ENCODE measurements at regions not wholly inside any gene's neighbourhood (a gene's known extent, or its start where the extent isn't known, plus 50 kb on each side); places are given as distances from the start of the nearest gene placed in this dataset.
A peak's percentile ranks its signal among the peaks of the same experiment; 100 is the strongest.

GRCh38 chr9:94159069-94159939 is 75.0 kb downstream of the PTPDC1 start:
- DNase-seq = no peak

GRCh38 chr9:94160594-94161501 is 76.6 kb downstream of the PTPDC1 start:
- DNase-seq = no peak

GRCh38 chr9:94161673-94162072 is 77.4 kb downstream of the PTPDC1 start:
- DNase-seq = no peak

- DNase-seq = no peak
Measured at GRCh38 chr9:94164806-94165549, 80.7 kb downstream of the PTPDC1 start.

GRCh38 chr9:94165592-94166235 is 81.5 kb downstream of the PTPDC1 start:
- DNase-seq = peak; percentile 97

- DNase-seq = peak; percentile 96
Measured at GRCh38 chr9:94166236-94166975, 82.1 kb downstream of the PTPDC1 start.

GRCh38 chr9:94166976-94167346 is 82.7 kb downstream of the PTPDC1 start:
- DNase-seq = no peak

- no peak for DNase-seq
Measured at GRCh38 chr9:94167376-94167890, 83.2 kb downstream of the PTPDC1 start.

GRCh38 chr9:94168203-94169000 is 84.1 kb downstream of the PTPDC1 start:
- DNase-seq = no peak

- DNase-seq = no peak
Measured at GRCh38 chr9:94169968-94170367, 85.7 kb downstream of the PTPDC1 start.

- DNase-seq = peak; percentile 53
Measured at GRCh38 chr9:94173632-94174031, 85.5 kb upstream of the ZNF169 start.

- no peak for DNase-seq
Measured at GRCh38 chr9:94174164-94174563, 84.9 kb upstream of the ZNF169 start.

GRCh38 chr9:94175669-94176068 is 83.4 kb upstream of the ZNF169 start:
- no peak for DNase-seq

GRCh38 chr9:94176608-94177007 is 82.5 kb upstream of the ZNF169 start:
- no peak for DNase-seq

- no peak for DNase-seq
Measured at GRCh38 chr9:94178927-94179326, 80.2 kb upstream of the ZNF169 start.

GRCh38 chr9:94181408-94182181 is 77.5 kb upstream of the ZNF169 start:
- no peak for DNase-seq

- DNase-seq = no peak
Measured at GRCh38 chr9:94182532-94182931, 76.6 kb upstream of the ZNF169 start.

GRCh38 chr9:94183240-94183999 is 75.7 kb upstream of the ZNF169 start:
- DNase-seq = no peak

GRCh38 chr9:94188246-94188645 is 70.9 kb upstream of the ZNF169 start:
- no peak for DNase-seq

All from activated CD4-positive, alpha-beta T cell treated with anti-CD3 and anti-CD28 coated beads for 48 hours (primary cell).